ENCODE measurements at regions not wholly inside any gene's neighbourhood (a gene's known extent, or its start where the extent isn't known, plus 50 kb on each side); places are given as distances from the start of the nearest gene placed in this dataset.

DNA sequence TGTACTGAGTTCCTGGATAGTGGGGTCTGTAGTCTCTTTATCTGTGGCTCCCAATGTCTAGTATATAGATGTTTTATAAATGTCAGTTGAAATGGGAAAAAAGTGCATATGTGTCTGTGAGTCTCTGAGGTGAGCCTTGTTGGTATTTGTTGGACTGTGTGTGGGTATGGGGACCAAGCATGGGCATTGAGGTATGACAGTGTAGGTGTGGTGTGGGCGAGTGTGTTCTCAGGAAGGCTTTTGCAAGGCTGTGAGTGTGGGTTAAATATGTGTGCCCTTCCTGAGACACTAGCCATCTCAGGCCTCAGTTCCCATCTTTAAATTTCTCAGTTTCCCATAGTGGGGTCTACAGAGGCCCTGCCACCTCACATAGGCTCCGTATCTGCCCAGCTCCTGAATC, 440.2 kb upstream of the CCL2 start:
- Mint-ChIP-seq H3K27me3 (peaks cover 12% of the 10 kb centered on the region in 2 donors), H3K4me3 (no peak overlapping the region), H3K27ac (no peak overlapping the region), H3K4me1 (no peaks in the 10 kb centered on the region), H3K9me3 (no peaks in the 10 kb centered on the region), H3K36me3 (no peaks in the 10 kb centered on the region)
- no peak for DNase-seq
- no peak for ATAC-seq (replicated peaks)

DNA sequence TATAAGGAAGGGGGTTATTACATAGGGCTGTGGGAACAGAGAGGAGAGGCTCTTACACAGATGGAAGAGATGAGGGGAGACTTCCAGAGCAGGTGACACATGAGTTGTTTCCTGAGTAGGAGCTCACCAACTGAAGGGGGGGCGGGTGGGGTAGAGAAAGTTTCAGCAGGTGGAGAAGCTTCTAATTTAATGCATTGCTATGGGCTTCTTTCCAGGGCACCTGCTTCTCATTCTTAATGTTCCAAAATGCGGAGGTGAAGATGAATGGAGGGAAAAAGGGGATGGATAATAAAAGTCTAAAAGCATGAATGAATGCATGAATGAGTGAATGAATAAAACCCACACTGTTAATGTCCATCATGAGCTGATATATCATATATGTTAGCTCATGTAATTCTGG, 439.0 kb upstream of the CCL2 start:
- H3K9me3 Mint-ChIP-seq = no peaks in the 10 kb centered on the region
- peaks cover 13 to 15% of the 10 kb centered on the region in 2 donors for H3K27me3 Mint-ChIP-seq
- no peak overlapping the region for H3K4me3 Mint-ChIP-seq
- DNase-seq (no peak), ATAC-seq (replicated peaks) (no peak)
- no peaks in the 10 kb centered on the region for H3K4me1 Mint-ChIP-seq
- H3K36me3 Mint-ChIP-seq = no peaks in the 10 kb centered on the region
- H3K27ac Mint-ChIP-seq = no peak overlapping the region

- ATAC-seq (replicated peaks) = no peak
- no peaks in the 10 kb centered on the region for H3K9me3 Mint-ChIP-seq
- peaks cover 11 to 16% of the 10 kb centered on the region in 2 donors for H3K27me3 Mint-ChIP-seq
- no peak overlapping the region for H3K4me3 Mint-ChIP-seq
- no peaks in the 10 kb centered on the region for H3K4me1 Mint-ChIP-seq
- H3K27ac Mint-ChIP-seq = no peak overlapping the region
- H3K36me3 Mint-ChIP-seq = no peaks in the 10 kb centered on the region
- DNase-seq = no peak
Observed at GRCh38 chr17:33816842-33817617, 438.1 kb upstream of the CCL2 start.

DNA sequence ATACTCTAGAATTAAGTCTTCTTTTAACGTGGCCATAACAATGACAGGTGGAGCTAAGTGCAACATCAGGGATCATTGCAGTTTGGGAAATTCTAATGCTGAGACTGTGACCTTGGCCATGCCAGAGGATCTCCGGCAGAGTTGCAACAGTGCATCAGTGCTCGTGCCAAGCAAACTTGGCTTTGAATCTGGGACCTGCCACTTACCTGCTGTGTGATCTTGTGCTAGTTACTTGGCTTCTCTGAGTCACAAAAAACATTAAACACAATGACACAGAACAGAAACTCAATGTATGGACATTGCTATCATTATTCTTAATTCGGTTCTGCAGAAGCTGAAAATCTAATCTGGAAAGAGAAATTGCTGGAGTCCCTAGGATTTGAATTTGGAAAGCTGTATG, 435.5 kb upstream of the CCL2 start:
- Mint-ChIP-seq H3K36me3 (no peaks in the 10 kb centered on the region), H3K4me3 (no peak overlapping the region), H3K4me1 (no peaks in the 10 kb centered on the region), H3K9me3 (no peaks in the 10 kb centered on the region), H3K27ac (no peak overlapping the region), H3K27me3 (peaks cover 18% of the 10 kb centered on the region in 2 donors)
- DNase-seq = no peak
- ATAC-seq (replicated peaks) = no peak

- Mint-ChIP-seq H3K27ac (no peak overlapping the region), H3K4me1 (no peaks in the 10 kb centered on the region), H3K36me3 (no peaks in the 10 kb centered on the region), H3K27me3 (peaks cover 6% of the 10 kb centered on the region in 2 donors), H3K4me3 (no peak overlapping the region), H3K9me3 (peaks cover 0 to 1% of the 10 kb centered on the region in 2 donors)
- ATAC-seq (replicated peaks) (no peak), DNase-seq (no peak)
Observed at GRCh38 chr17:33832262-33832661, 422.8 kb upstream of the CCL2 start.

DNA sequence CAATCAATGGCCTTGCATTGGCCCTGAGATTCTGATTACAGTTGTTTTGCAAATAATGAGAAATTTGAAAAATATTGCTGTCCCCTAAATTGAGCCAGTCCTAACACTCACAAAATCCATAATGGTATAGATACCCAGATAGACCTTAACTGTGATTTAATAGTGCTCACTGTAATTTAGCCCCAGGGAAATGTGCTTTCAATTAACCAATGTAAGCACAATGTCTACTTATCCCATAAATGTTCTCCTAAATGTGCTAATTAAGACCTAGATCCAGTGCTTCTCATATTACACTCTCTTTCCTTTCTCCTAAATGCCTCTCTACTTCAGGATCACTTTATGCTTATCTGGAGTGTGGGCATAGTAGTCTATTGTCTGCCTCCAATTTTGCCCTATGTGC, 417.8 kb upstream of the CCL2 start:
- H3K27me3 Mint-ChIP-seq = peaks cover 10 to 11% of the 10 kb centered on the region in 2 donors
- no peaks in the 10 kb centered on the region for H3K36me3 Mint-ChIP-seq
- H3K4me3 Mint-ChIP-seq = no peak overlapping the region
- no peaks in the 10 kb centered on the region for H3K4me1 Mint-ChIP-seq
- no peak for ATAC-seq (replicated peaks)
- no peak overlapping the region for H3K27ac Mint-ChIP-seq
- no peaks in the 10 kb centered on the region for H3K9me3 Mint-ChIP-seq
- DNase-seq = no peak

DNA sequence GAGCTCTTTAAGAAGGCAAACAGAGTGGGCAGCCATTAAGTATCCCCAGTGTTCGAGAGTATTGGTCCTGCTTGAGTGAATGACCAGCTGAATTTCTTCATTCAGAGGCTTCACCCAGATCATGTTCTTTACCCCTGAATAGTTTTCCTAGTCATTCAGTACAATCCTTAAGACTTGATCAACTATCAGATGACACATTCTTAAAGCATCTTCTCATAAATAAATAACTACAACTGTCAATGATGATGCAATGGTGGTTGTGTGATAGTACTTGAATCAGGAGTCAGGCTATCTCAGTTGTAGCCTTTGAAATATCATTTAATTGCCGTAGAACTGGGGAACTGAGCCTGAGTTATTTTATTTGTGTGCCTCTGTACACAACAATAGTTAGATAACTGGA, 416.8 kb upstream of the CCL2 start:
- ATAC-seq (replicated peaks) (no peak), DNase-seq (no peak)
- Mint-ChIP-seq H3K9me3 (no peaks in the 10 kb centered on the region), H3K27me3 (peaks cover 9 to 16% of the 10 kb centered on the region in 2 donors), H3K4me3 (no peak overlapping the region), H3K4me1 (no peaks in the 10 kb centered on the region), H3K36me3 (no peaks in the 10 kb centered on the region), H3K27ac (no peak overlapping the region)

DNA sequence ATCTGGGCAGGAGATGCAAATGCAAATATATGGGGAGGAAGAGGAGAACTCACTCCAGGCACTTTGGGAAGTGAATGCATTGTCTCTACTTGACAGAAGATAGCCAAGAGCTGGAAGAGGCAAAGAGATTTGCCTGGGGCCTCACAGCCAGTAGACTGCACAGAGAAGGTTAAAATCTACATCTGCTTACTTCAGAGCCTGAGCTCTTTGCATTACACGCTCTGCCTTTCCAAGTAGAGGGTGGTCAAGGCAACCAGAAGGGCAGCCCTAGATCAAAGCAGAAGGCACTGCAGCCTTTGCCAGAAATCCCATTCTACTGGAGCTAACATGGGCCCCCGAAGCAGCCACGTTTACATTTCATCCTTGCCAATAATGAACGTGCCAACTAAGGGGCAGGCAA, 407.2 kb upstream of the CCL2 start:
- ATAC-seq (replicated peaks) = no peak
- H3K27me3 Mint-ChIP-seq = peaks cover 0 to 6% of the 10 kb centered on the region in 2 donors

GRCh38 chr17:33848433-33848832, 406.7 kb upstream of the CCL2 start:
- Mint-ChIP-seq H3K27me3 (peaks cover 0 to 6% of the 10 kb centered on the region in 2 donors), H3K4me3 (no peak overlapping the region)

More for the DNA sequence above, 407.2 kb upstream of the CCL2 start:
- DNase-seq = no peak
- H3K9me3 Mint-ChIP-seq = no peaks in the 10 kb centered on the region
- H3K36me3 Mint-ChIP-seq = no peaks in the 10 kb centered on the region
- no peak overlapping the region for H3K27ac Mint-ChIP-seq
- no peaks in the 10 kb centered on the region for H3K4me1 Mint-ChIP-seq
- no peak overlapping the region for H3K4me3 Mint-ChIP-seq

GRCh38 chr17:33854596-33854995, 400.5 kb upstream of the CCL2 start:
- Mint-ChIP-seq H3K4me3 (no peak overlapping the region), H3K36me3 (no peaks in the 10 kb centered on the region), H3K9me3 (no peaks in the 10 kb centered on the region), H3K27ac (no peak overlapping the region), H3K4me1 (no peaks in the 10 kb centered on the region), H3K27me3 (peaks cover 4 to 20% of the 10 kb centered on the region in 2 donors)
- ATAC-seq (replicated peaks) (no peak), DNase-seq (no peak)

More at GRCh38 chr17:33848433-33848832, 406.7 kb upstream of the CCL2 start:
- ATAC-seq (replicated peaks) (no peak), DNase-seq (no peak)
- Mint-ChIP-seq H3K36me3 (no peaks in the 10 kb centered on the region), H3K9me3 (no peaks in the 10 kb centered on the region), H3K27ac (no peak overlapping the region), H3K4me1 (no peaks in the 10 kb centered on the region)

DNA sequence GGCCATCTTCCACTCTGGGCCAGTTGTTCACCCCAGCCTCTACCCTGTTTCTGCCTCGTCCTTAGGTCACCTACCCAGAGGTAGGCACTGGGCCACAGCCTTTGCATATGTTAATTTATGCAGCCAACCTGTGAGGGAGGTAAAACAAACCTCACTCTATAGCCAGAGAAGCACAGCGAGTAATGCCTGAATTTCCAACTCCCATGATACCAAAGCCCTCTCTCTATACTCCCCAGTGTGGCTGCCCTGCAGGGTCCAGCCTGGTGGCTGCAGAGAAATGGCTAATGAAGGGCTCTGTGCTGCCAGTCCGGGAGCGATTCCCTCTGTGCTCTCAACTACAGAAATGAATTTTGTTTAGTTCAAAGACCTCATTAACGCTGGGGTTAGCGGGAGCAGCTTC, 397.0 kb upstream of the CCL2 start:
- Mint-ChIP-seq H3K27me3 (peaks cover 7 to 26% of the 10 kb centered on the region in 2 donors), H3K4me3 (no peak overlapping the region), H3K4me1 (no peaks in the 10 kb centered on the region), H3K36me3 (no peaks in the 10 kb centered on the region), H3K9me3 (no peaks in the 10 kb centered on the region), H3K27ac (no peak overlapping the region)
- DNase-seq = no peak
- ATAC-seq (replicated peaks) = no peak

- no peak overlapping the region for H3K4me3 Mint-ChIP-seq
- no peaks in the 10 kb centered on the region for H3K4me1 Mint-ChIP-seq
- H3K36me3 Mint-ChIP-seq = no peaks in the 10 kb centered on the region
- ATAC-seq (replicated peaks) = no peak
- DNase-seq = no peak
- no peaks in the 10 kb centered on the region for H3K9me3 Mint-ChIP-seq
- no peak overlapping the region for H3K27ac Mint-ChIP-seq
- peaks cover 7 to 26% of the 10 kb centered on the region in 2 donors for H3K27me3 Mint-ChIP-seq
Observed at GRCh38 chr17:33858682-33859081, 396.4 kb upstream of the CCL2 start.

- Mint-ChIP-seq H3K4me3 (no peak overlapping the region), H3K4me1 (no peaks in the 10 kb centered on the region), H3K9me3 (no peaks in the 10 kb centered on the region), H3K27me3 (peaks cover 9 to 12% of the 10 kb centered on the region in 2 donors), H3K27ac (no peak overlapping the region), H3K36me3 (no peaks in the 10 kb centered on the region)
- ATAC-seq (replicated peaks) (no peak), DNase-seq (no peak)
Observed at GRCh38 chr17:33862772-33863602, 392.1 kb upstream of the CCL2 start.

- Mint-ChIP-seq H3K9me3 (no peaks in the 10 kb centered on the region), H3K27me3 (peaks cover 6 to 9% of the 10 kb centered on the region in 2 donors), H3K4me3 (no peak overlapping the region), H3K4me1 (no peaks in the 10 kb centered on the region), H3K27ac (no peak overlapping the region), H3K36me3 (no peaks in the 10 kb centered on the region)
- no peak for DNase-seq
- no peak for ATAC-seq (replicated peaks)
Observed at GRCh38 chr17:33864758-33865229, 390.3 kb upstream of the CCL2 start.

DNA sequence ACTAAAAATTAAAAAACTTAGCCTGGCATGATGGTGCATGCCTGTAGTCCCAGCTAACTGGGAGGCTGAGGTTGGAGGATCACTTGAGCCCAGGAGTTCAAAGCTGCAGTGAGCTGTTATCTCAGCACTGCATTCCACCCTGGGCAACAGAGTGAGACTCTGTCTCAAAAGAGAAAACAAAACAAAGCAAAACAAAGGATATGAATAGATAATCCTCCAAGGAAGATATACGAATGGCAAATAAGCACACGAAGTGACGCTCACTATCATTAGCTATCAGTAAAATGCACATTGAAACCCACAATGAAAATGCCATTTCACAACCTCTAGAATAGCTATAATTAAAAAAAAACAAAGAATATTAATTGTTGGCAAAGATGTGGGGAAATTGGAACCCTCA, 386.2 kb upstream of the CCL2 start:
- ATAC-seq (replicated peaks) (no peak), DNase-seq (no peak)
- Mint-ChIP-seq H3K36me3 (no peaks in the 10 kb centered on the region), H3K27ac (no peak overlapping the region), H3K4me3 (no peak overlapping the region), H3K4me1 (no peaks in the 10 kb centered on the region), H3K27me3 (peaks cover 12 to 16% of the 10 kb centered on the region in 2 donors), H3K9me3 (no peaks in the 10 kb centered on the region)
